Uterus (tissue), 2 donors: ENCODE measurements at regions not wholly inside any gene's neighbourhood (a gene's known extent, or its start where the extent isn't known, plus 50 kb on each side); places are given as distances from the start of the nearest gene placed in this dataset.

ENCODE experiments used
- POLR2A ChIP-seq, 2 donors: fragments of 450-650 bp; IDR thresholded peaks; one replicate each; pipeline ENCODE4 v1.6.1; 2016; ENCODE audit warnings: antibody characterized with exemption in 2 of 2, mild to moderate bottlenecking in 1 of 2, moderate library complexity in 1 of 2
- TF ChIP-seq, protein P1 (sequence below), 4 experiments: fragments of 200-600 bp in 2 of 4; fragments of 450-650 bp in 2 of 4; sonication (generic) in 2 of 4; IDR thresholded peaks; one replicate each; pipeline ENCODE4 v1.5.1; 2016 to 2019; ENCODE audit warnings: antibody characterized with exemption in 4 of 4, mild to moderate bottlenecking in 2 of 4, moderate library complexity in 1 of 4

DNA sequence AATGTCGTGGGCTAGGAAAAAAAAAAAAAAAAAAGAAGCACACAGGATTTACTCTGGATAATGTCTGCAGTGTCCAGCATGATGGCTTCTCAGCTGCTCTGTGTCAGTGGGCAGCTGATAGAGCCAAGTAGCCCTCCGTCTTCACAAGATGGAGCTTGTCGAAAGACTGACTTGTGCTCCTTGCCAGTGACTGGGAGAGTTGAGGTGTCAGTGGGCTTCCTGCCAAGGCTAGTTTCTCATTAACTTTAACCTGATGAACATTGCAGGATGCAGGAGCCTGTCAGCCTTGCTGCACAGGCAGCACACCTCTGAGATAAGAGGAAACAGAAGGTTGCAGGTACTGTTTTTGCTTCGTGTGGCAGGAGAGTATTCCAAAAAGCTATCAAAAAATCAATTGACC is 171.4 kb upstream of the SGCD start:
- TF ChIP-seq POLR2A (IDR thresholded peaks at IDR 0.05), result no peak
- TF ChIP-seq, protein P1, sequence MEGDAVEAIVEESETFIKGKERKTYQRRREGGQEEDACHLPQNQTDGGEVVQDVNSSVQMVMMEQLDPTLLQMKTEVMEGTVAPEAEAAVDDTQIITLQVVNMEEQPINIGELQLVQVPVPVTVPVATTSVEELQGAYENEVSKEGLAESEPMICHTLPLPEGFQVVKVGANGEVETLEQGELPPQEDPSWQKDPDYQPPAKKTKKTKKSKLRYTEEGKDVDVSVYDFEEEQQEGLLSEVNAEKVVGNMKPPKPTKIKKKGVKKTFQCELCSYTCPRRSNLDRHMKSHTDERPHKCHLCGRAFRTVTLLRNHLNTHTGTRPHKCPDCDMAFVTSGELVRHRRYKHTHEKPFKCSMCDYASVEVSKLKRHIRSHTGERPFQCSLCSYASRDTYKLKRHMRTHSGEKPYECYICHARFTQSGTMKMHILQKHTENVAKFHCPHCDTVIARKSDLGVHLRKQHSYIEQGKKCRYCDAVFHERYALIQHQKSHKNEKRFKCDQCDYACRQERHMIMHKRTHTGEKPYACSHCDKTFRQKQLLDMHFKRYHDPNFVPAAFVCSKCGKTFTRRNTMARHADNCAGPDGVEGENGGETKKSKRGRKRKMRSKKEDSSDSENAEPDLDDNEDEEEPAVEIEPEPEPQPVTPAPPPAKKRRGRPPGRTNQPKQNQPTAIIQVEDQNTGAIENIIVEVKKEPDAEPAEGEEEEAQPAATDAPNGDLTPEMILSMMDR (IDR thresholded peaks at IDR 0.05), result no peak
